GM23338 (cell line): ENCODE measurements at regions not wholly inside any gene's neighbourhood (a gene's known extent, or its start where the extent isn't known, plus 50 kb on each side); places are given as distances from the start of the nearest gene placed in this dataset.

ENCODE experiments used
- ATAC-seq: fragments of 200-7000 bp; cut with Tn5 transposase; 3 replicates; pipeline ENCODE4 v1.9.1; 2020
- DNase-seq: peaks from one replicate; pipeline ENCODE4 v3.0.0-alpha.2; 2015; ENCODE audit warnings: low spot score
- H2AFZ ChIP-seq: fragments of 200-600 bp; sonication (generic); 2 replicates; pipeline ENCODE4 v1.8.0; 2016; ENCODE audit warnings: antibody characterized with exemption, mild to moderate bottlenecking, moderate library complexity
- H3F3A ChIP-seq: fragments of 200-600 bp; sonication (generic); replicated peaks from 2 replicates; pipeline ENCODE4 v1.8.0; 2017; ENCODE audit warnings: antibody characterized with exemption, mixed run types, low read depth
- H3K27ac ChIP-seq: fragments of 200-600 bp; sonication (generic); 2 replicates; pipeline ENCODE4 v1.6.1; 2016; ENCODE audit warnings: low read depth
- H3K27me3 ChIP-seq: fragments of 200-600 bp; sonication (generic); 2 replicates; pipeline ENCODE4 v1.8.0; 2016; ENCODE audit warnings: mild to moderate bottlenecking, mixed run types, moderate library complexity; ENCODE audit not compliant: insufficient read depth
- H3K36me3 ChIP-seq: fragments of 200-600 bp; sonication (generic); 2 replicates; pipeline ENCODE4 v1.8.0; 2016; ENCODE audit warnings: mild to moderate bottlenecking; ENCODE audit not compliant: insufficient read depth
- H3K4me1 ChIP-seq: fragments of 200-600 bp; sonication (generic); 2 replicates; pipeline ENCODE4 v1.8.0; 2016; ENCODE audit warnings: mild to moderate bottlenecking, moderate library complexity; ENCODE audit not compliant: insufficient read depth
- H3K4me2 ChIP-seq: fragments of 200-600 bp; sonication (generic); 2 replicates; pipeline ENCODE4 v1.7.1; 2017; ENCODE audit warnings: mixed run types
- H3K4me3 ChIP-seq: fragments of 200-600 bp; sonication (generic); 2 replicates; pipeline ENCODE4 v1.6.1; 2016; ENCODE audit warnings: mixed run types
- H3K79me2 ChIP-seq: fragments of 200-600 bp; sonication (generic); replicated peaks from 2 replicates; pipeline ENCODE4 v1.8.0; 2017; ENCODE audit warnings: mild to moderate bottlenecking; ENCODE audit not compliant: insufficient read depth
- H3K9me2 ChIP-seq: fragments of 200-600 bp; sonication (generic); 2 replicates; pipeline ENCODE4 v1.8.0; 2017; ENCODE audit not compliant: insufficient read depth
- H4K20me1 ChIP-seq: fragments of 200-600 bp; sonication (generic); replicated peaks from 2 replicates; pipeline ENCODE4 v1.8.0; 2017; ENCODE audit warnings: mild to moderate bottlenecking; ENCODE audit not compliant: insufficient read depth
- H3K27ac Mint-ChIP-seq: 2 replicates; pipeline ENCODE4 v1.8.0; 2020; ENCODE audit warnings: inconsistent platforms, mild to moderate bottlenecking, moderate library complexity, mixed read lengths
- H3K27me3 Mint-ChIP-seq: 3 replicates; pipeline ENCODE4 v1.8.0; 2022; ENCODE audit warnings: low read depth, mild to moderate bottlenecking, moderate library complexity, mixed read lengths, inconsistent platforms; ENCODE audit not compliant: insufficient read depth, poor library complexity
- H3K36me3 Mint-ChIP-seq: 3 replicates; pipeline ENCODE4 v1.8.0; 2021; ENCODE audit warnings: low read depth, mild to moderate bottlenecking, inconsistent platforms, moderate library complexity, mixed read lengths
- H3K4me1 Mint-ChIP-seq: 3 replicates; pipeline ENCODE4 v1.8.0; 2020; ENCODE audit warnings: mild to moderate bottlenecking, inconsistent platforms, mixed read lengths
- H3K4me3 Mint-ChIP-seq: 3 replicates; pipeline ENCODE4 v1.8.0; 2021; ENCODE audit warnings: moderate library complexity, mild to moderate bottlenecking, inconsistent platforms, mixed read lengths
- H3K9me3 Mint-ChIP-seq: 3 replicates; pipeline ENCODE4 v1.8.0; 2020; ENCODE audit warnings: moderate library complexity, mild to moderate bottlenecking, inconsistent platforms, mixed read lengths
- EZH2 ChIP-seq: fragments of 200-600 bp; sonication (generic); IDR thresholded peaks from one replicate; pipeline ENCODE4 v1.8.0; 2017; ENCODE audit warnings: antibody characterized with exemption, mild to moderate bottlenecking, low read depth; ENCODE audit not compliant: unreplicated experiment
- JUNB ChIP-seq: IDR thresholded peaks from one replicate; pipeline ENCODE4 v1.6.1; 2016; ENCODE audit warnings: antibody characterized with exemption; ENCODE audit not compliant: unreplicated experiment
- NANOG ChIP-seq: IDR thresholded peaks from 2 replicates; pipeline ENCODE4 v1.6.1; 2016; ENCODE audit warnings: antibody characterized with exemption, borderline replicate concordance
- POLR2AphosphoS5 ChIP-seq: IDR thresholded peaks from 2 replicates; pipeline ENCODE4 v1.6.1; 2016; ENCODE audit warnings: antibody characterized with exemption, low read depth
- ZNF114 ChIP-seq: fragments of 250-450 bp; sonication (Bioruptor Pico); IDR thresholded peaks from 2 replicates; pipeline ENCODE4 v1.5.0; 2020; ENCODE audit warnings: mild to moderate bottlenecking, moderate library complexity
- ZNF331 ChIP-seq: fragments of 250-450 bp; sonication (Bioruptor Pico); IDR thresholded peaks from 2 replicates; pipeline ENCODE4 v1.5.0; 2020; ENCODE audit warnings: low read depth, mild to moderate bottlenecking, moderate library complexity
- TF ChIP-seq, protein P1 (sequence below), 2 experiments: fragments of 200-600 bp in 1 of 2; sonication (generic) in 1 of 2; conservative IDR thresholded peaks; 2 replicates each; pipeline versions ENCODE4 v1.5.1 to v1.6.1; 2016 to 2017; ENCODE audit warnings: antibody characterized with exemption in 2 of 2, low read depth in 2 of 2, mild to moderate bottlenecking in 2 of 2, moderate library complexity in 1 of 2
- TF ChIP-seq, protein P2 (sequence below): IDR thresholded peaks from one replicate; pipeline ENCODE4 v1.6.1; 2018; ENCODE audit warnings: antibody characterized with exemption; ENCODE audit not compliant: unreplicated experiment
- TF ChIP-seq, protein P3 (sequence below): fragments of 250-450 bp; sonication (Bioruptor Pico); IDR thresholded peaks from 2 replicates; pipeline ENCODE4 v1.5.0; 2020; ENCODE audit warnings: mild to moderate bottlenecking, moderate library complexity

DNA sequence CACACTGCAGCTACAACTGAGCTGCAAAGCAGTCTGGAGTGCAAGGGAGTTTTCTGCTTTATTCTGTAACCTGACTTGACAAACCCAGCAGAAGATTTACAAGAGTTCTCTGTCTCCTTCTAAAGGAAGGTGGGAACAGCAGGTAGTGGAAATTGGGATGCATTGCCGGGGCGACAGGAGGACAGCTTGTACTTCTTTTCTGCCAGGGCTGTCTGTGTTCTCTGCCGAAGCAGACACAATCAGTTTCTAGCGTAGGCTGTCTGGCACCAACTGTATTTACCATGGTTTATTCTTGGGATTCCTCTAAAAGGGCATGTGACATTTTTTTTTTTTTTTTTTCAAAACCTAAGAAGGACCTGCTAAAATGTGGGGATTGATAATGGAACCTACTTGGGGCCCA lies 190.8 kb upstream of the GK2 start:
- H3K4me1 Mint-ChIP-seq: no peaks in the 10 kb centered on the region; the same call in 2 of the 3 replicates
- Histone ChIP-seq H2AFZ (no peak overlapping the region), H3F3A (no peaks in the 10 kb centered on the region), H3K79me2 (no peaks in the 10 kb centered on the region), H3K9me2 (peaks cover 14% of the 10 kb centered on the region), H3K27ac (no peak overlapping the region), H3K36me3 (no peaks in the 10 kb centered on the region), H4K20me1 (no peaks in the 10 kb centered on the region), H3K4me1 (no peaks in the 10 kb centered on the region), H3K27me3 (no peaks in the 10 kb centered on the region), H3K4me3 (no peak overlapping the region), H3K4me2 (no peak overlapping the region)
- no peak overlapping the region for H3K27ac Mint-ChIP-seq
- ATAC-seq (no peak), DNase-seq (no peak)
- no peaks in the 10 kb centered on the region for H3K36me3 Mint-ChIP-seq
- no peaks in the 10 kb centered on the region for H3K9me3 Mint-ChIP-seq
- TF ChIP-seq ZNF114 (no peak), EZH2 (no peak), ZNF331 (CRISPR knock-in tag) (no peak), POLR2AphosphoS5 (no peak), JUNB (no peak), NANOG (no peak)
- TF ChIP-seq, protein P1, sequence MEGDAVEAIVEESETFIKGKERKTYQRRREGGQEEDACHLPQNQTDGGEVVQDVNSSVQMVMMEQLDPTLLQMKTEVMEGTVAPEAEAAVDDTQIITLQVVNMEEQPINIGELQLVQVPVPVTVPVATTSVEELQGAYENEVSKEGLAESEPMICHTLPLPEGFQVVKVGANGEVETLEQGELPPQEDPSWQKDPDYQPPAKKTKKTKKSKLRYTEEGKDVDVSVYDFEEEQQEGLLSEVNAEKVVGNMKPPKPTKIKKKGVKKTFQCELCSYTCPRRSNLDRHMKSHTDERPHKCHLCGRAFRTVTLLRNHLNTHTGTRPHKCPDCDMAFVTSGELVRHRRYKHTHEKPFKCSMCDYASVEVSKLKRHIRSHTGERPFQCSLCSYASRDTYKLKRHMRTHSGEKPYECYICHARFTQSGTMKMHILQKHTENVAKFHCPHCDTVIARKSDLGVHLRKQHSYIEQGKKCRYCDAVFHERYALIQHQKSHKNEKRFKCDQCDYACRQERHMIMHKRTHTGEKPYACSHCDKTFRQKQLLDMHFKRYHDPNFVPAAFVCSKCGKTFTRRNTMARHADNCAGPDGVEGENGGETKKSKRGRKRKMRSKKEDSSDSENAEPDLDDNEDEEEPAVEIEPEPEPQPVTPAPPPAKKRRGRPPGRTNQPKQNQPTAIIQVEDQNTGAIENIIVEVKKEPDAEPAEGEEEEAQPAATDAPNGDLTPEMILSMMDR (conservative IDR thresholded peaks at IDR 0.05; ENCODE audit: low read depth in 2 of 2): no peak
- TF ChIP-seq, protein P2, sequence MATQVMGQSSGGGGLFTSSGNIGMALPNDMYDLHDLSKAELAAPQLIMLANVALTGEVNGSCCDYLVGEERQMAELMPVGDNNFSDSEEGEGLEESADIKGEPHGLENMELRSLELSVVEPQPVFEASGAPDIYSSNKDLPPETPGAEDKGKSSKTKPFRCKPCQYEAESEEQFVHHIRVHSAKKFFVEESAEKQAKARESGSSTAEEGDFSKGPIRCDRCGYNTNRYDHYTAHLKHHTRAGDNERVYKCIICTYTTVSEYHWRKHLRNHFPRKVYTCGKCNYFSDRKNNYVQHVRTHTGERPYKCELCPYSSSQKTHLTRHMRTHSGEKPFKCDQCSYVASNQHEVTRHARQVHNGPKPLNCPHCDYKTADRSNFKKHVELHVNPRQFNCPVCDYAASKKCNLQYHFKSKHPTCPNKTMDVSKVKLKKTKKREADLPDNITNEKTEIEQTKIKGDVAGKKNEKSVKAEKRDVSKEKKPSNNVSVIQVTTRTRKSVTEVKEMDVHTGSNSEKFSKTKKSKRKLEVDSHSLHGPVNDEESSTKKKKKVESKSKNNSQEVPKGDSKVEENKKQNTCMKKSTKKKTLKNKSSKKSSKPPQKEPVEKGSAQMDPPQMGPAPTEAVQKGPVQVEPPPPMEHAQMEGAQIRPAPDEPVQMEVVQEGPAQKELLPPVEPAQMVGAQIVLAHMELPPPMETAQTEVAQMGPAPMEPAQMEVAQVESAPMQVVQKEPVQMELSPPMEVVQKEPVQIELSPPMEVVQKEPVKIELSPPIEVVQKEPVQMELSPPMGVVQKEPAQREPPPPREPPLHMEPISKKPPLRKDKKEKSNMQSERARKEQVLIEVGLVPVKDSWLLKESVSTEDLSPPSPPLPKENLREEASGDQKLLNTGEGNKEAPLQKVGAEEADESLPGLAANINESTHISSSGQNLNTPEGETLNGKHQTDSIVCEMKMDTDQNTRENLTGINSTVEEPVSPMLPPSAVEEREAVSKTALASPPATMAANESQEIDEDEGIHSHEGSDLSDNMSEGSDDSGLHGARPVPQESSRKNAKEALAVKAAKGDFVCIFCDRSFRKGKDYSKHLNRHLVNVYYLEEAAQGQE: no peak
- TF ChIP-seq, protein P3, sequence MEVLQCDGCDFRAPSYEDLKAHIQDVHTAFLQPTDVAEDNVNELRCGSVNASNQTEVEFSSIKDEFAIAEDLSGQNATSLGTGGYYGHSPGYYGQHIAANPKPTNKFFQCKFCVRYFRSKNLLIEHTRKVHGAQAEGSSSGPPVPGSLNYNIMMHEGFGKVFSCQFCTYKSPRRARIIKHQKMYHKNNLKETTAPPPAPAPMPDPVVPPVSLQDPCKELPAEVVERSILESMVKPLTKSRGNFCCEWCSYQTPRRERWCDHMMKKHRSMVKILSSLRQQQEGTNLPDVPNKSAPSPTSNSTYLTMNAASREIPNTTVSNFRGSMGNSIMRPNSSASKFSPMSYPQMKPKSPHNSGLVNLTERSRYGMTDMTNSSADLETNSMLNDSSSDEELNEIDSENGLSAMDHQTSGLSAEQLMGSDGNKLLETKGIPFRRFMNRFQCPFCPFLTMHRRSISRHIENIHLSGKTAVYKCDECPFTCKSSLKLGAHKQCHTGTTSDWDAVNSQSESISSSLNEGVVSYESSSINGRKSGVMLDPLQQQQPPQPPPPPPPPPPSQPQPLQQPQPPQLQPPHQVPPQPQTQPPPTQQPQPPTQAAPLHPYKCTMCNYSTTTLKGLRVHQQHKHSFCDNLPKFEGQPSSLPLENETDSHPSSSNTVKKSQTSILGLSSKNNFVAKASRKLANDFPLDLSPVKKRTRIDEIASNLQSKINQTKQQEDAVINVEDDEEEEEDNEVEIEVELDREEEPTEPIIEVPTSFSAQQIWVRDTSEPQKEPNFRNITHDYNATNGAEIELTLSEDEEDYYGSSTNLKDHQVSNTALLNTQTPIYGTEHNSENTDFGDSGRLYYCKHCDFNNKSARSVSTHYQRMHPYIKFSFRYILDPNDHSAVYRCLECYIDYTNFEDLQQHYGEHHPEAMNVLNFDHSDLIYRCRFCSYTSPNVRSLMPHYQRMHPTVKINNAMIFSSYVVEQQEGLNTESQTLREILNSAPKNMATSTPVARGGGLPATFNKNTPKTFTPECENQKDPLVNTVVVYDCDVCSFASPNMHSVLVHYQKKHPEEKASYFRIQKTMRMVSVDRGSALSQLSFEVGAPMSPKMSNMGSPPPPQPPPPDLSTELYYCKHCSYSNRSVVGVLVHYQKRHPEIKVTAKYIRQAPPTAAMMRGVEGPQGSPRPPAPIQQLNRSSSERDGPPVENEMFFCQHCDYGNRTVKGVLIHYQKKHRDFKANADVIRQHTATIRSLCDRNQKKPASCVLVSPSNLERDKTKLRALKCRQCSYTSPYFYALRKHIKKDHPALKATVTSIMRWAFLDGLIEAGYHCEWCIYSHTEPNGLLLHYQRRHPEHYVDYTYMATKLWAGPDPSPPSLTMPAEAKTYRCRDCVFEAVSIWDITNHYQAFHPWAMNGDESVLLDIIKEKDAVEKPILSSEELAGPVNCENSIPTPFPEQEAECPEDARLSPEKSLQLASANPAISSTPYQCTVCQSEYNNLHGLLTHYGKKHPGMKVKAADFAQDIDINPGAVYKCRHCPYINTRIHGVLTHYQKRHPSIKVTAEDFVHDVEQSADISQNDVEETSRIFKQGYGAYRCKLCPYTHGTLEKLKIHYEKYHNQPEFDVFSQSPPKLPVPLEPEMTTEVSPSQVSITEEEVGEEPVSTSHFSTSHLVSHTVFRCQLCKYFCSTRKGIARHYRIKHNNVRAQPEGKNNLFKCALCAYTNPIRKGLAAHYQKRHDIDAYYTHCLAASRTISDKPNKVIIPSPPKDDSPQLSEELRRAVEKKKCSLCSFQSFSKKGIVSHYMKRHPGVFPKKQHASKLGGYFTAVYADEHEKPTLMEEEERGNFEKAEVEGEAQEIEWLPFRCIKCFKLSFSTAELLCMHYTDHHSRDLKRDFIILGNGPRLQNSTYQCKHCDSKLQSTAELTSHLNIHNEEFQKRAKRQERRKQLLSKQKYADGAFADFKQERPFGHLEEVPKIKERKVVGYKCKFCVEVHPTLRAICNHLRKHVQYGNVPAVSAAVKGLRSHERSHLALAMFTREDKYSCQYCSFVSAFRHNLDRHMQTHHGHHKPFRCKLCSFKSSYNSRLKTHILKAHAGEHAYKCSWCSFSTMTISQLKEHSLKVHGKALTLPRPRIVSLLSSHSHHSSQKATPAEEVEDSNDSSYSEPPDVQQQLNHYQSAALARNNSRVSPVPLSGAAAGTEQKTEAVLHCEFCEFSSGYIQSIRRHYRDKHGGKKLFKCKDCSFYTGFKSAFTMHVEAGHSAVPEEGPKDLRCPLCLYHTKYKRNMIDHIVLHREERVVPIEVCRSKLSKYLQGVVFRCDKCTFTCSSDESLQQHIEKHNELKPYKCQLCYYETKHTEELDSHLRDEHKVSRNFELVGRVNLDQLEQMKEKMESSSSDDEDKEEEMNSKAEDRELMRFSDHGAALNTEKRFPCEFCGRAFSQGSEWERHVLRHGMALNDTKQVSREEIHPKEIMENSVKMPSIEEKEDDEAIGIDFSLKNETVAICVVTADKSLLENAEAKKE (CRISPR knock-in tag): no peak
- no peak overlapping the region for H3K4me3 Mint-ChIP-seq
- H3K27me3 Mint-ChIP-seq: no peaks in the 10 kb centered on the region
